GM21423 (cell line): ENCODE measurements at regions not wholly inside any gene's neighbourhood (a gene's known extent, or its start where the extent isn't known, plus 50 kb on each side); places are given as distances from the start of the nearest gene placed in this dataset.
A peak's percentile ranks its signal among the peaks of the same experiment; 100 is the strongest.
"Not testable (repeated sequence)": the region's sequence is repeated elsewhere in the genome, so short reads cannot be mapped to it uniquely, and the experiment has no call there.

Experiments
- ATAC-seq: cut with Tn5 transposase; IDR thresholded peaks from one replicate; pipeline ENCODE4 v1.9.1; 2021; ENCODE audit warnings: mild to moderate bottlenecking, moderate library complexity; ENCODE audit not compliant: unreplicated experiment

- ATAC-seq = not testable (repeated sequence)
These were observed 60.0 kb upstream of the GPC3 start for GRCh38 chrX:134045372-134045771.

DNA sequence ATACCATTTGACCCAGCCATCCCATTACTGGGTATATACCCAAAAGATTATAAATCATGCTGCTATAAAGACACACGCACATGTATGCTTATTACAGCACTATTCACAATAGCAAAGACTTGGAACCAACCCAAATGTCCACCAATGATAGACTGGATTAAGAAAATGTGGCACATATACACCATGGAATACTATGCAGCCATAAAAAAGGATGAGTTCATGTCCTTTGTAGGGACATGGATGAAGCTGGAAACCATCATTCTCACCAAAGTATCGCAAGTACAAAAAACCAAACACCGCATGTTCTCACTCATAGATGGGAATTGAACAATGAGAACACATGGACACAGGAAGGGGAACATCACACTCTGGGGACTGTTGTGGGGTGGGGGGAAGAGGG, 81.7 kb upstream of the GPC3 start:
- ATAC-seq = not testable (repeated sequence)

- not testable (repeated sequence) for ATAC-seq
These were observed 86.5 kb upstream of the GPC3 start for GRCh38 chrX:134071899-134072298.

GRCh38 chrX:134073341-134073740, 87.9 kb upstream of the GPC3 start:
- no peak for ATAC-seq

DNA sequence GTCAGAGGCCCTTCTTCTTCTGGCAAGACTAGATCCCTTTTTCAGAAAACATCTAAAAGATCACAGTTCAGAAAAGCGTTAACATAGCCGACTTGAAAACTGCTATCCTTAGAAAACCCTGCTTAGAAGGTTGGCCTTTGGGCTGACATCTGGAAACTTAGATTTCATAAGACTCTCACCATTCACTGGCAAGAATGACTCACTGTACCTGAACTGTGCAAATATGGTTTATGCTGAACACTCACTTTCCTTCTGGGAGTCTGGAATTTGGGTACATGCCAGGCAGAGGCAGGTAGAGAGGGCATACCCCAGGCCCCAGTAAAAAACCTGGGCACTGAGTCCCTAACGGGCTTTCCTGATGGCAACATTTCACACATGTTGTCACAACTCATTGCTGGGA, 88.8 kb upstream of the GPC3 start:
- ATAC-seq = no peak

DNA sequence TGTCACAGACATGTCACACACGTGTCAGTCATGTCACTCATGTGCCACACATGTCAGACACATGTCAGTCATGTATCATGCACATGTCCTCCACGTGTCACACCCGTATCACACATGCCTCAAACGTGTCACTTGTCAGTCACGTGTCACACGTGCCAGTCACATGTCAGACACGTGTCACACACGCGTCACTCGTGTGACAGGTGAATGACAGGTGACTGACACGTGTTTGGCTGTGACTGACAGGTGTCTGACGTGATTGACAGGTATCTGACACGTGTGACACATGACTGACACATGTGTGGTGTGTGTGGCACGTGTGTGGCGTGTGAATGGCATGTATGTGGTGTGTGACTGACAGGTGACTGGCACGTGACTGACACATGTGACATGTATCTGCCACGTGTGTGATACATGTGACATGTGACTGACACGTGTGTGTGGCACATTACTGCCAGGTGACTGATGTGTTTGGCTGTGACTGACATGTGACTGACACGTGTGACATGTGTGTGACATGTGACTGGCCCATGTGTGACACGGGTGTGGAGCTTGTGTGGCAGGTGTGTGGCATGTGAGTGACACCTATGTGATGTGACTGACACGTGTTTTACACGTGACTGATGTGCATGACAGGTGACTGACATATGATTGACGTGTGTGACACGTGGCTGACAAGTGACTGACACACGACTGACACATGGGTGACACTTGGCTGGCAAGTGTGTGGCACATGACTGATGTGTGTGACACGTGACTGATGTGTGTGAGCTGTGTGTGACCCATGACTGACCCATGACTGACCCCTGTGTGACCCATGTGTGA, 90.7 kb upstream of the GPC3 start:
- no peak for ATAC-seq

DNA sequence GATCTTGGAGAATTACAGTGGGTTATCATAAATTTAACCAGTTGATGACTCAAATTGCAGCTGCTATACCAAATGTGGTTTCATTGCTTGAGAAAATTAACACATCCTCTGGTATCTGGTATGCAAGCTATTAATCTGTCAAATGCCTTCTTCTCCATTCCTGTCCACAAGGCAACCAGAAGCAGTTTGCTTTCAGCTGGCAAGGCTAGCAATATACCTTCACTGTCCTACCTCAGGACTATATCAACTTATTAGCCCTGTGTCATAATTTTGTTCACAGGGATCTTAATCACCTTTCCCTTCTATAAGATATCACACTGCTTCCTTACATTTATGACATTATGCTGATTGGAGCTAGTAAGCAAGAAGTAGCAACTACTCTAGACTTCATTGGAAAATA, 110.0 kb upstream of the GPC3 start:
- no peak for ATAC-seq

DNA sequence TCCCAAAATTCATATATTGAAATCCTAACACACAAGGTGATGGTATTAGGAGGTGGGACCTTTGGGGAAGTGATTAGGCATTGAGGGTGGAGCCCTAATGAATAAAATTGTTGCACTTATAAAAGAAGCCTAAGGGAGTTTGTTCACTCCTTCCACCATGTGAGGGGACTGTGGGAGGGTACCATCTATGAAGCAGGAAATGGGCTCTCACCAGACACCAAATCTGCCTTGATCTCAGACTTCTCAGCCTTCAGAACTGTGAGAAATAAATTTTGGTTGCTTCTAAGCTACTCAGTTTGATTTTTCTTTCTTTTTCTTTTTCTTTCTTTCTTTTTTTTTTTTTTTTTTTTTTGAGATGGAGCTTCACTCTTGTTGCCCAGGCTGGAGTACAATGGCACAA, 116.2 kb upstream of the GPC3 start:
- ATAC-seq = no peak

- no peak for ATAC-seq
These were observed 121.7 kb upstream of the CCDC160 start for GRCh38 chrX:134115270-134115669.

DNA sequence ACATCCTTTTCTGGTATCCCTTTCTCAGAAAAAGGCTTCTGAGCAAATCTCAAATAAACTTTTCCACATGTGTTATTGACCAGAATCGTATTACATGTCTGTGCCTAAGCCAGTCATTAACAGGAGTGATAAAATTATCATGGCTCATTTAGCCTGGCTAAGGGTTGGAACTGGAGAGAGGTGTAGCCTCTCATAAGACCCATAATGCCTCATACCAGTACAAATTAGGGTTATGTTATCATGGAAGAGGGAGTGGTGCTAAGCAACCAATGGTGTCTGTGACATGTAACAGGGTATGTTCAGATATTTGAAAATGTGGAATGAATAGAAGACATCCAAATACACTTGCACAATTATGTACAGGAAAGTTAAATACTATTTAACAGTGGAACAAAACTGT, 99.6 kb upstream of the CCDC160 start:
- no peak for ATAC-seq

- ATAC-seq = no peak
These were observed 97.9 kb upstream of the CCDC160 start for GRCh38 chrX:134139090-134139489.

- no peak for ATAC-seq
These were observed 92.8 kb upstream of the CCDC160 start for GRCh38 chrX:134144231-134144630.

DNA sequence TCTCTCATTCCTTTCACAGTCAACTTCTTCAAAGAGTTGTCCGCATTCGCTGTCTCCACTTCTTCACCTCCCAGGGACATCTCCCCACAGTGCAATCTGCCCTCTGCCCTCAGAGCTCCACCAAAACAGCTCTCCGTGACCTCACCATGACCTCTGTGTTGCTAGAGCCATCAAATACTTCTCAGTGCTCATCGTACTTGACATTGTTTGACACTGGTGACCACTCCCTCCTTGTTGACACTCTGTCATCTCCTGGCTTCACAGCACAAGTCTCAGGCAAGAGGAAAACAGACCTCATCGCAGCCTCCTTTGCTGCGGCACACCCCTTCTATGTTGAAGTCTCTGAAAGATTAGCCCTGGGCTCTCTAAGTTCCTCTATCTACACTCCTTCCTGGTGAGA, 90.5 kb upstream of the CCDC160 start:
- no peak for ATAC-seq

GRCh38 chrX:134148172-134148692, 88.8 kb upstream of the CCDC160 start:
- ATAC-seq = no peak

- no peak for ATAC-seq
These were observed 78.0 kb upstream of the CCDC160 start for GRCh38 chrX:134158821-134159512.

GRCh38 chrX:134161162-134161561, 75.8 kb upstream of the CCDC160 start:
- peak; percentile 89 for ATAC-seq

- no peak for ATAC-seq
These were observed 75.0 kb upstream of the CCDC160 start for GRCh38 chrX:134162032-134162431.

DNA sequence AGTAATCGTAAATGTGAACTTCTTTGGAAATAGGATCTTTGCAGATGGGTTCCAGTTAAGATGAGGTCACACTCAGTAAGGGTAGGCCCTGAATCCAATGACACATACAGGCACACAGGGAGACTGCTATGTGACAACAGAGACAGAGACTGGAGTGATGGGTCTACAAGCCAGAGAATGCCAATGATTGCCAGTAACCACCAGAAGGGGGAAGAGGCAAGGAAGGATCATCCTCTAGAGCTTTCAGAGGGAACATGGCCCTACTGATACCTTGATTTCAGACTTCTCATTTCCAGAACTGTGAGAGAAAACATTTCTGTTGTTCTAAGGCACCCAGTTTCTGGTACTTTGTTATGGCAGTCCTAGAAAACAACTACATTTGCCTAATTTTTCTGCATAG, 73.1 kb upstream of the CCDC160 start:
- no peak for ATAC-seq

GRCh38 chrX:134167591-134168203, 69.3 kb upstream of the CCDC160 start:
- no peak for ATAC-seq

GRCh38 chrX:134171661-134172587, 65.1 kb upstream of the CCDC160 start:
- peak; percentile 49 for ATAC-seq
